ENCODE measurements at regions not wholly inside any gene's neighbourhood (a gene's known extent, or its start where the extent isn't known, plus 50 kb on each side); places are given as distances from the start of the nearest gene placed in this dataset.
"Not testable (repeated sequence)": the region's sequence is repeated elsewhere in the genome, so short reads cannot be mapped to it uniquely, and the experiment has no call there.

DNA sequence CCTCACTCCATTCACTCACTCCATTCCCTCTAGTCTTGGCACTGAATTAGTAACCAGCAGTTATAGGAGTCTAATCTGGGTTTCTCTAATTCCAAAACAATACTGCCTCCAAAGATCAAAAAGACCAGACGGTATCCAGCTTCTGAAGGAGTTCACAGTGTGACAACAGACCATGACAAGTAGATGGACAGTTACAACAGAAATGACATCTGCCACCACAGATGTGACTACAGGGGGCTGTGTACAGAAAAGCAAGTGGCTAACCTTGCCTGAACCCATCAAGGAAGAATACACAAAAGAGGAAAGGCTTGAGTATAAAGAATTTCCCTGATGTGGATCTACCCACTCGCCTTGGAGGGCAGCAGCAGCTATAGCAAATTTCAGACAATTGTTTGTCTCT, 112.4 kb downstream of the ACTL7B start:
- H3K27ac ChIP-seq: no peak overlapping the region
- TF ChIP-seq ZFX (IDR thresholded peaks at IDR 0.05; ENCODE audit: borderline replicate concordance): no peak
- TF ChIP-seq, protein P1, sequence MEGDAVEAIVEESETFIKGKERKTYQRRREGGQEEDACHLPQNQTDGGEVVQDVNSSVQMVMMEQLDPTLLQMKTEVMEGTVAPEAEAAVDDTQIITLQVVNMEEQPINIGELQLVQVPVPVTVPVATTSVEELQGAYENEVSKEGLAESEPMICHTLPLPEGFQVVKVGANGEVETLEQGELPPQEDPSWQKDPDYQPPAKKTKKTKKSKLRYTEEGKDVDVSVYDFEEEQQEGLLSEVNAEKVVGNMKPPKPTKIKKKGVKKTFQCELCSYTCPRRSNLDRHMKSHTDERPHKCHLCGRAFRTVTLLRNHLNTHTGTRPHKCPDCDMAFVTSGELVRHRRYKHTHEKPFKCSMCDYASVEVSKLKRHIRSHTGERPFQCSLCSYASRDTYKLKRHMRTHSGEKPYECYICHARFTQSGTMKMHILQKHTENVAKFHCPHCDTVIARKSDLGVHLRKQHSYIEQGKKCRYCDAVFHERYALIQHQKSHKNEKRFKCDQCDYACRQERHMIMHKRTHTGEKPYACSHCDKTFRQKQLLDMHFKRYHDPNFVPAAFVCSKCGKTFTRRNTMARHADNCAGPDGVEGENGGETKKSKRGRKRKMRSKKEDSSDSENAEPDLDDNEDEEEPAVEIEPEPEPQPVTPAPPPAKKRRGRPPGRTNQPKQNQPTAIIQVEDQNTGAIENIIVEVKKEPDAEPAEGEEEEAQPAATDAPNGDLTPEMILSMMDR (IDR thresholded peaks at IDR 0.05): no peak

DNA sequence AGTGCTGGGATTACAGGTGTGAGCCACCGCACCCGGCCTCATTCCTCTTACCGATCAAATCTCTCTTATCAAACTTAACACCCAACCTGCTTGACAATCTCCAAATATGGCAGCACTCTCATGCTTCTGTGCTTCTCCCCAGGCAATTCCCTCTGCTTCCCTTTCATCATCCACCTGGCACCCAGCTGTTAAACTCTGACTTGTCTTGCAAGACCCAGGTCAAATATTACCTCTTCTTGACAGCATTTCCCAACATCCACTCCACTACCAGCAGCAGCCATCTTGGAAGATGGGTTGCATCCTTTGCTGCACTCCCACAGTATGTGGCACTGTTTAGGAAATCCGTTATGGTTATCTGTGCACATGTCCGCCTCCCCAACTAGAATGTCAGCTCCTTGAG, 113.6 kb downstream of the ACTL7B start:
- no peak overlapping the region for H3K27ac ChIP-seq
- TF ChIP-seq ZFX (IDR thresholded peaks at IDR 0.05; ENCODE audit: borderline replicate concordance): no peak
- TF ChIP-seq, protein P1 (IDR thresholded peaks at IDR 0.05): no peak

DNA sequence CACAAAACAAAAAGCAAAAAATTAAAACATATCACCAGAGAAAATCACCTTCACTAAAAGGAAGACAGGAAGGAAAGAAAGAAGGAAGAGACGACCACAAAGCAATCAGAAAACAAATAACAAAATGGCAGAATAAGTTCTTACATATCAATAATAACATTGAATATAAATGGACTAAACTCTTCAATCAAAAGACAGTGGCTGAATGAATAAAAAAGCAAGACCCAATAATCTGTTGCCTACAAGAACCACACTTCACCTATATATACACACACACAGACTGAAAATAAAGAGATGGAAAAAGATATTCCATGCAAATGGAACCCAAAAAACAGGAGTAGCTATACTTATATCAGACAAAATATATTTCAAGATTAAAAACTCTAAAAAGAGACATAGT, 124.5 kb downstream of the ACTL7B start:
- H3K27ac ChIP-seq: not testable (repeated sequence)

DNA sequence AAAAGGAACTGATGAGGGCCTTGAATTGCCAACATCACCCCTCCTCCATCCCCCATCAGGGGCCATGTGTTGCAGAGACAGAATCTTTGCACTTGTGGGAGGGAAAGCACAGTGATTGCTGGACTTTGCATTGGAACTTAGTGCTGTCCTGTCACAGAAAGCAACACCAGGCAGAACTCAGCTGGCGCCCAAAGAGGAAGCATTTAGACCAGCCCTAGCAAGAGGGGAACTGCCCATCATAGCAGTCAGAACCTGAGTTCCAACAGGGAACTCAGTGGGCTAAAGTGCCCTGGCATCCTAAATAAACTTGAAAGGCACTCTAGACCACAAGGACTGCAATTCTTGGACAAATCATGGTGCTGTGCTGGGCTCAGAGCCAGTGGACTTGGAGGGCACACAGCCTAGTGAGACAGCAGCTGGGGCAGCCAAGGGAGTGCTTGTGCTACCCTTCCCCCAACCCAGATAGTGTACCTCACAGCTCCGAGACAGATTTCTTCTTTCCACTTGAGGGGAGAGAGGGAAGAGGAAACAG, 128.1 kb downstream of the ACTL7B start:
- no peak overlapping the region for H3K27ac ChIP-seq
- TF ChIP-seq, protein P1 (IDR thresholded peaks at IDR 0.05): no peak
- no peak for TF ChIP-seq ZFX (IDR thresholded peaks at IDR 0.05; ENCODE audit: borderline replicate concordance)

DNA sequence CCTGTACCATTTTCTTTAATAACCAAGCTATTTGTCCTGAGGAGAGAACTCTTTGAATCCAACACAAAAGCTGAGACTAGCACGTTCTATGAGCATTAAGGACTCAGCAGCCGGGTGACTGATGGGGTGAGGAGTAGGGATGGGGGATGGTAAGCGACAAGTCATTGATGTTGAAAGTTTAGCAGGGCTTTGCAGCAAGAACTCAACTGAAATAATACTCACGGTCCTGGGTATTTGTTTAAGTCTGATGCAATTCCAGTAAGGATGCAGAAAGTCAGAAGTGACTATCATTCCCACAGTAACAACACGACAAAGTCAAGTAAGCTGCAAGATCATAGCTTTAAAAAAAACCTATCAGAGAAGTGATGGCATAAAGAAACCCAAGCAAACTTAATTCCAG, 131.1 kb downstream of the ACTL7B start:
- no peak for TF ChIP-seq ZFX (IDR thresholded peaks at IDR 0.05; ENCODE audit: borderline replicate concordance)
- TF ChIP-seq, protein P1 (IDR thresholded peaks at IDR 0.05): no peak

DNA sequence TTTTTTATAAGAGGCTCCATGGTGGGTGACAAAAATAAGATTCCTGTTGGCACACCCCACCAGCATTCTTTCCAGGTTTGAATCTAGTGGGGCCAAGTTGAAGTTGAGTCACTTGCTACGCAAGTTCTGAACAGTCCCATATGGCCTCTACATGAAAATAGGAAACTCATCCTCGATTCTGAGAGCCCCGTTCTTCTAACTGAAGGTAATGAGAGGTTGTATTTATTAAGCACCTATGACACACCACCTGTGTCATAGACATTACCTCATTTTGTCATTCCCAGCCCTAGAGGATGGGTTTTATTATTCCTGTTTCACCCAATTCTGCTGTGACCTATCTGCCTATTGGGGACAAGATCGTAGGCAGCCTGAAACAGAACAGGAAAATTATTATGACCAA, 131.7 kb downstream of the ACTL7B start:
- no peak for TF ChIP-seq ZFX (IDR thresholded peaks at IDR 0.05; ENCODE audit: borderline replicate concordance)
- TF ChIP-seq, protein P1 (IDR thresholded peaks at IDR 0.05): no peak
- no peak overlapping the region for H3K27ac ChIP-seq

More for the DNA sequence above, 131.1 kb downstream of the ACTL7B start:
- H3K27ac ChIP-seq: no peak overlapping the region

DNA sequence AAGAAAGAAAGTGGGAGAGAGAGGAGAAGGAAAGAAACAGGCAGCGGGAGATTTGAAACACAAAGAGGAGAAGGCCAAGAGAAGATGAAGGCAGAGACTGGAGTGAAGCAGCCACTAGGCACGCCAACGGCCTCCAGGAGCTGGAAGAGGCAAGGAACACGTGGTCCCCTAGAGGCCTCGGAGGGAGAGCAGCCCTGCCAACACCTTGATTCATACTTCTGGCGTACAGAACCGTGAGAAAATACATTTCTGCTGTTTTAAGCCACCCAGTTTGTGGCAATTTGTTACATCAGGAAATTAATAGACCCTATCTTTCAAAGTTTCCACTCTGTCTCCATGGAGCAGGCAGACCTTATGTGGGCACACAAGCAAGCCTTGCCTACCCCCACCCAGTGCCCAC, 133.4 kb downstream of the ACTL7B start:
- TF ChIP-seq, protein P1 (IDR thresholded peaks at IDR 0.05): no peak
- no peak for TF ChIP-seq ZFX (IDR thresholded peaks at IDR 0.05; ENCODE audit: borderline replicate concordance)
- no peak overlapping the region for H3K27ac ChIP-seq

DNA sequence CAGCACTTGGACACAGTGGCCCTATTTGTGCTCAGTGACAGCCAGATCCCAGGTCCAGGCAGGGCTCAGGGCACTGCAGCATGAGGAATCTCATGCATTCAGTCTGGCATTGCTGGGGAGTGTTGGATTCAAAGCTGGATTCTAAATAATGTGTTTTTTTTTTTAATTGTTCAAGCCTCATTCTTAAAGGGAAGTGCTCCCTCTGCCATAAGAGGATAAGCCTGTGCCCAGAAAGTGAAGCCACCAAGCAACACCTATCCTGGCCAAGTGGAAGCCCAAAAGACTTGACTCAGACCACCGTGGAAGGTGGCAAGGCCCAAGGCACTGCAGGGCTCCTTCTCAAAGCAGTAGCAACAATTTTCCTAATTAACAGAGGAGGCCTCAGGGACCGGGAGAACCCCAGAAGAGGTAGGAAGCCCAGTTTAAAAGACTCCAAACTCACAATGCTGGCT, 135.6 kb downstream of the ACTL7B start:
- no peak for TF ChIP-seq ZFX (IDR thresholded peaks at IDR 0.05; ENCODE audit: borderline replicate concordance)
- H3K27ac ChIP-seq: no peak overlapping the region

Measured in 22Rv1 (cell line).